RWPE1 (cell line): ENCODE measurements at regions not wholly inside any gene's neighbourhood (a gene's known extent, or its start where the extent isn't known, plus 50 kb on each side); places are given as distances from the start of the nearest gene placed in this dataset.
A peak's percentile ranks its signal among the peaks of the same experiment; 100 is the strongest.

Source experiments
- CTCF ChIA-PET: fragments of 350-600 bp; sonication (Branson Sonifier 250); formaldehyde crosslinking; extraction: SDS; loops from one replicate; lab custom pipeline; 2021; lab: Yijun Ruan, JAX
- POLR2A ChIA-PET: fragments of 400-600 bp; formaldehyde crosslinking; extraction: SDS; loops from one replicate; lab custom pipeline; 2020; ENCODE audit warnings: antibody characterized with exemption; ENCODE audit not compliant: low non-redundant PET; lab: Yijun Ruan, JAX
- DNase-seq: peaks from one replicate; pipeline ENCODE4 v3.0.0; 2012; ENCODE audit warnings: low spot score
- H3K27ac ChIP-seq: fragments of 450-650 bp; 2 replicates; pipeline ENCODE4 v1.5.1; 2017
- TF ChIP-seq, protein P1 (sequence below): fragments of 450-650 bp; conservative IDR thresholded peaks from 2 replicates; pipeline ENCODE4 v1.5.1; 2017; ENCODE audit warnings: low read depth, mild to moderate bottlenecking

DNA sequence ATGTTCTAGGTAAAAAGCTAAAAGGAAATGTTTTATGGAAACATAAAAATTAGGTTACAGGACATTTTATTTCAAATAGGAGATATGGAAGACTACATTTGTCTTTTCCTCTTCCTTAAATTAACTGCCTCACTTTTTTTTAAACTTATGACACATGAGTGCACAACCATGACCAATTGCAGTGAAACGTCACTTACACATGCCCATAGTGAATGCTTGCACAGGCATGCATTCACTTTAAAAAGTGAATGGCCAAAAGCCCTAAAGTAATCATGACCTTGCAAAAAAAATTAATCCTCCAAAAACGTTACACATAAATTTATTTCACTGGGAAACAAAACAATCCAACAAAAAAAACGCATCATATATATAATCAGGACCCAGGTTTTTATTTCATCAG is 343.2 kb upstream of the TMTC1 start:
- TF ChIP-seq, protein P1, sequence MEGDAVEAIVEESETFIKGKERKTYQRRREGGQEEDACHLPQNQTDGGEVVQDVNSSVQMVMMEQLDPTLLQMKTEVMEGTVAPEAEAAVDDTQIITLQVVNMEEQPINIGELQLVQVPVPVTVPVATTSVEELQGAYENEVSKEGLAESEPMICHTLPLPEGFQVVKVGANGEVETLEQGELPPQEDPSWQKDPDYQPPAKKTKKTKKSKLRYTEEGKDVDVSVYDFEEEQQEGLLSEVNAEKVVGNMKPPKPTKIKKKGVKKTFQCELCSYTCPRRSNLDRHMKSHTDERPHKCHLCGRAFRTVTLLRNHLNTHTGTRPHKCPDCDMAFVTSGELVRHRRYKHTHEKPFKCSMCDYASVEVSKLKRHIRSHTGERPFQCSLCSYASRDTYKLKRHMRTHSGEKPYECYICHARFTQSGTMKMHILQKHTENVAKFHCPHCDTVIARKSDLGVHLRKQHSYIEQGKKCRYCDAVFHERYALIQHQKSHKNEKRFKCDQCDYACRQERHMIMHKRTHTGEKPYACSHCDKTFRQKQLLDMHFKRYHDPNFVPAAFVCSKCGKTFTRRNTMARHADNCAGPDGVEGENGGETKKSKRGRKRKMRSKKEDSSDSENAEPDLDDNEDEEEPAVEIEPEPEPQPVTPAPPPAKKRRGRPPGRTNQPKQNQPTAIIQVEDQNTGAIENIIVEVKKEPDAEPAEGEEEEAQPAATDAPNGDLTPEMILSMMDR, result no peak
- no peak for DNase-seq
- no peak overlapping the region for H3K27ac ChIP-seq
- ChIA-PET POLR2A (no interaction called here), CTCF (no interaction called here)

DNA sequence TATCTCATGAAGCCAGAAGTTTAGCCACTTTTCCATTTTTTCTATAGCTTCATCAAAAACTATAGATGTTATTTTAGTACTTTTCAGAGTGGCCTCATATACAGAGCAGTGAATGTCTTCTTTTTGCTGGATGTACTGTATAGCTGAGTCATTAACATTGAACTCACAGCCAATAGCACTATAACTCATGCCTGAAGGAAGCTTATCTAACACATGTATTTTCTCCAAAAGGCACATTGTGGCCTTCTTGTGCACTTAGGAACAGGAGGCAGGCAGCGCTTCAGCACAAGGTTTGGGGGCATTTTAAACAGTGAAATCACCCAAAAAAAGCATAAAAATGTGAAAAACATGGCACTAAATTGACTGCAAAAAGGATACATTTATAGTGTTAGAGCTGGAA is 336.8 kb upstream of the TMTC1 start:
- POLR2A ChIA-PET, result no interaction called here

DNA sequence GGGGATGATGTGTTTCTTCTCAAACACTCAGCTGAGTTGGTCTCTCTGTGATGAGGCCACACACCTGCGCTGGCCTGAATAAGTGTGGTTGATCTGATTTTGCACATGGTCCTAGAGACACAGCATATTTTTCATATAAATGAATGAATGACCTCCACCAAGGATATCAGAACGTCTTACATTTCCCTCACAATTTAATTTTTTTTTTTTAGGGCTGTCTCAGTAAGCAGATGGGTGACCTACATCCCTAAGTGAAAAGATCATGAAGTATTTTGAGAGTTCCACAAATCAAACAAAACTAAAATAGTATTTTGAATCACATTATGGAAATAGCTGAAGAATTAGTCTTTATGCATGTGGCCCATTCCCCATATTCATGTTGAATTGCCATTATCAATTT is 333.7 kb upstream of the TMTC1 start:
- no peak for DNase-seq
- POLR2A ChIA-PET, result no interaction called here
- H3K27ac ChIP-seq, result no peak overlapping the region
- CTCF ChIA-PET, result interaction anchor here (0.5 kb wide), 1 partner anchor 549 kb away, joined by 3 read pairs; no protein-coding TSS in a partner anchor
- TF ChIP-seq, protein P1, result no peak

More for the DNA sequence above, 336.8 kb upstream of the TMTC1 start:
- CTCF ChIA-PET, result no interaction called here
- TF ChIP-seq, protein P1, result no peak
- DNase-seq, result no peak
- no peak overlapping the region for H3K27ac ChIP-seq

DNA sequence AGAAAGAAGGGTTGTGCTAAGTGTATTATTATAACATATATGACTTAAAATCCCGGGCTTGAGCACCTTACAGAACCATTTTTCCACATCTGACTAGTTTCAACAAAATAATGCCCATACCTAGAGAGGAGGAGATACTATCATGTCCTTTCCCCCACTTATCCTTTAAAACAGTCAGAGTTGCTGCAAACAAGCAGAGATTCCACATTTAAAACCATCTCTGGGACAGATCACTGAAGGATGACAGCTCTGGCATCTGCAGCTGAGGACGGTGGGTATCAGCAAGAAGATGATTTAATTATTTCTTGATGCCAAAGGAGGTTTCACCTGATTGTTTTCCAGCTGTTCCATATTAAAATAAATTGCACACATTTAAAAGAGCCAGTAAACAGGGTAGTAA is 328.0 kb upstream of the TMTC1 start:
- DNase-seq, result no peak
- ChIA-PET CTCF (no interaction called here), POLR2A (no interaction called here)
- H3K27ac ChIP-seq, result no peak overlapping the region
- TF ChIP-seq, protein P1, result no peak

DNA sequence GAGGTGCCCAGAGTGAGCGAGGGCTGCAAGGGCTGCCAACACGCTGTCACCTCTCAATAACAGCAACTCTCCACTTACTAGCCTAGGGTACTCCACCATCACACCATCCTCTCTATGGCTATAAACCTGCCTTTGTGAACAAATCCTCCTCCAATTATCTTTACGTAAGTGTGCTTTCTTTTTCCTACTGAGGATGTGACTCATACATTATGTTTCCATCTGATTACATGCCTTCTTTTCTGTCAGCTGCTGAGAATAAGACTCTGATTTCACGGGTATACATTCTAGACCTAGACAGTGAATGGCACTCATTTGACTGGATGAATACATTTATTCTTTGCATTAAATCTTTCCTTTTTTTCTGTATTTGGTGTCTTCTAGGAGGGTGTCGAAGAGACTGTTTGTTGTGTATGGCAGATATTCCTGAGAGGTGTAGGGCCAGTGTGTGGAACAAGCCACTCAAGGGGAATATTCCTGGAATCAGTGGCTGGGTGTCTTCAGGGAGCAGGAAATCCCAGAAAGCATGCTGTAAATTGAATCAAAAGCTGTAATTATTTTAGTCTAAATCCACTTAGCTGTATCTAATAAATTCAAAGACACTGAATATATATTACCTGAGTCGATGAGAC is 327.3 kb upstream of the TMTC1 start:
- peak; percentile 2 for DNase-seq
- CTCF ChIA-PET, result no interaction called here
- no peak overlapping the region for H3K27ac ChIP-seq
- POLR2A ChIA-PET, result no interaction called here
- TF ChIP-seq, protein P1, result no peak

DNA sequence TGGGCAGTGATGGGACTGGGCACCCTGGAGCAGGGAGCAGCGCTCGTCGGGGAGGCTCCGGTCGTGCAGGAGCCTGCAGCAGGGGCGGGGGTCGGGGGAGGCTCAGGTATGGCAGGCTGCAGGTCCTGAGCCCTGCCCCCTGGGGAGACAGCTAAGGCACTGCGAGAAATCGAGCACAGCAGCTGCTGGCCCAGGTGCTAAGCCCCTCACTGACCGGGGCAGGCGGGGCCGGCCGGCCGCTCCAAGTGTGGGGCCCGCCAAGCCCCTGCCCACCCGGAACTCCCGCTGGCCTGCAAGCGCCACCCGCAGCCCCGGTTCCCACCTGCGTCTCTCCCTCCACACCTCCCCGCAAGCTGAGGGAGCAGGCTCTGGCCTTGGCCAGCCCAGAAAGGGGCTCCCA is 326.8 kb upstream of the TMTC1 start:
- no peak for DNase-seq
- H3K27ac ChIP-seq, result no peak overlapping the region
- ChIA-PET POLR2A (no interaction called here), CTCF (no interaction called here)
- TF ChIP-seq, protein P1, result no peak
